Prostate gland (tissue), 2 donors: ENCODE measurements at regions not wholly inside any gene's neighbourhood (a gene's known extent, or its start where the extent isn't known, plus 50 kb on each side); places are given as distances from the start of the nearest gene placed in this dataset.

Experiments
- CTCF ChIP-seq, 4 experiments: fragments of 200-600 bp in 2 of 4; fragments of 450-650 bp in 2 of 4; sonication (generic) in 2 of 4; IDR thresholded peaks; 1 replicate in 3 of 4; 2 replicates in 1 of 4; pipeline ENCODE4 v1.5.1; 2016 to 2019; ENCODE audit warnings: antibody characterized with exemption in 4 of 4, mild to moderate bottlenecking in 2 of 4, moderate library complexity in 2 of 4
- POLR2A ChIP-seq: fragments of 450-650 bp; IDR thresholded peaks from one replicate; pipeline ENCODE4 v1.6.1; 2016; ENCODE audit warnings: antibody characterized with exemption, mild to moderate bottlenecking
- POLR2AphosphoS5 ChIP-seq: sonication (generic); formaldehyde crosslinking; IDR thresholded peaks from one replicate; pipeline ENCODE4 v1.6.1; 2017; ENCODE audit warnings: antibody characterized with exemption

DNA sequence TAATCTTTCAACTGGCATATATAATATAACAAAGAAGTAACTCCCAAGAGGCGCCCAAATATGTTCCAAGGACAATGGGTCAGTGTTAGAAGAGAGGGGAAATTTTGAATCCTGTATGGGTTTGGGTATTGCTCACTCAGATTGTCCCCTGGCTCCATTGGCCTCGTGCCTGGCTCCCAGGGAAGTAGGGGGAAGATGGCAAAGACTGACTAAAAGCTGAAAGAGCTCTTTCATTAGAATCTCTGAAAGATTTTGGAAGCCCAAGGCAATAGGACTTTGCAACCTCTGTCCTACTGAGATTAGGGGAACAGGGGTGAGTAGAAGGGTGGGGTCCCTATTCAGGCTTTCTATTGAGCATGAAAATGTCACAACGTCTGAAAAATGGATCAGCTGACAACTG is 1272.8 kb upstream of the ZEB2 start:
- no peak for TF ChIP-seq POLR2A
- TF ChIP-seq CTCF (IDR thresholded peaks at IDR 0.05), result no peak
- no peak for TF ChIP-seq POLR2AphosphoS5
